ENCODE measurements at regions not wholly inside any gene's neighbourhood (a gene's known extent, or its start where the extent isn't known, plus 50 kb on each side); places are given as distances from the start of the nearest gene placed in this dataset.

GRCh38 chr18:46411867-46412690 is 244.9 kb downstream of the LOXHD1 start:
- no peaks in the 10 kb centered on the region for H3K36me3 ChIP-seq (ENCODE audit: low read depth)
- H3K9me2 ChIP-seq (ENCODE audit: insufficient read depth), result no peaks in the 10 kb centered on the region
- no peak overlapping the region for H2AFZ ChIP-seq
- no peaks in the 10 kb centered on the region for H4K20me1 ChIP-seq (ENCODE audit: insufficient read depth)
- H3K9me3 ChIP-seq (ENCODE audit: low read depth), result no peaks in the 10 kb centered on the region
- no peaks in the 10 kb centered on the region for H3F3A ChIP-seq (ENCODE audit: insufficient read depth)
- no peak for TF ChIP-seq EZH2phosphoT487 (IDR thresholded peaks at IDR 0.05; ENCODE audit: insufficient read depth, low read depth)
- no peak for TF ChIP-seq EZH2 (IDR thresholded peaks at IDR 0.05; ENCODE audit: insufficient read depth, poor library complexity, severe bottlenecking)
- H3K79me2 ChIP-seq (ENCODE audit: insufficient read depth), result no peaks in the 10 kb centered on the region
- no peak overlapping the region for H3K9ac ChIP-seq
- in situ Hi-C loops (cut with MboI), result no loop called here
- no peak for DNase-seq
- no peaks in the 10 kb centered on the region for H3K4me1 ChIP-seq (ENCODE audit: insufficient read depth)
- no peak overlapping the region for H3K27ac ChIP-seq
- H3K27me3 ChIP-seq (replicated peaks; ENCODE audit: insufficient read depth), result peaks cover 16% of the 10 kb centered on the region
- no peak overlapping the region for H3K4me2 ChIP-seq (ENCODE audit: unreplicated experiment)
- no peak overlapping the region for H3K4me3 ChIP-seq
- WGBS, 2 experiments (ENCODE audit: low coverage in 1 of 2, low lambda C conversion rate in 2 of 2, missing lambda C conversion rate in 2 of 2), result 21 to 26% methylated on average over 6 of the region's 6 CpGs

GRCh38 chr18:46412916-46413315 is 244.1 kb downstream of the LOXHD1 start:
- 2 to 5% methylated on average over 11 of the region's 11 CpGs for WGBS, 2 experiments (ENCODE audit: low coverage in 1 of 2, low lambda C conversion rate in 2 of 2, missing lambda C conversion rate in 2 of 2)
- H3F3A ChIP-seq (ENCODE audit: insufficient read depth), result no peaks in the 10 kb centered on the region
- no peak overlapping the region for H3K4me3 ChIP-seq
- H3K4me2 ChIP-seq (ENCODE audit: unreplicated experiment), result no peak overlapping the region
- no peak overlapping the region for H2AFZ ChIP-seq
- in situ Hi-C loops (cut with MboI), result no loop called here
- H3K79me2 ChIP-seq (ENCODE audit: insufficient read depth), result no peaks in the 10 kb centered on the region
- H3K9ac ChIP-seq, result no peak overlapping the region
- TF ChIP-seq EZH2 (IDR thresholded peaks at IDR 0.05; ENCODE audit: insufficient read depth, poor library complexity, severe bottlenecking) (no peak), EZH2phosphoT487 (IDR thresholded peaks at IDR 0.05; ENCODE audit: insufficient read depth, low read depth) (no peak)
- H3K4me1 ChIP-seq (ENCODE audit: insufficient read depth), result no peaks in the 10 kb centered on the region
- H3K27me3 ChIP-seq (replicated peaks; ENCODE audit: insufficient read depth), result peaks cover 13% of the 10 kb centered on the region; the same call in 1 of the 2 replicates
- H4K20me1 ChIP-seq (ENCODE audit: insufficient read depth), result no peaks in the 10 kb centered on the region
- H3K9me3 ChIP-seq (ENCODE audit: low read depth), result no peaks in the 10 kb centered on the region
- no peak overlapping the region for H3K27ac ChIP-seq
- H3K9me2 ChIP-seq (ENCODE audit: insufficient read depth), result no peaks in the 10 kb centered on the region
- no peaks in the 10 kb centered on the region for H3K36me3 ChIP-seq (ENCODE audit: low read depth)
- DNase-seq, result no peak

- WGBS, 2 experiments (ENCODE audit: low coverage in 1 of 2, low lambda C conversion rate in 2 of 2, missing lambda C conversion rate in 2 of 2), result 28 to 29% methylated on average over 3 of the region's 3 CpGs
- TF ChIP-seq EZH2phosphoT487 (IDR thresholded peaks at IDR 0.05; ENCODE audit: insufficient read depth, low read depth), result no peak
- no peak for TF ChIP-seq EZH2 (IDR thresholded peaks at IDR 0.05; ENCODE audit: insufficient read depth, poor library complexity, severe bottlenecking)
- in situ Hi-C loops (cut with MboI), result no loop called here
These were observed 243.3 kb downstream of the LOXHD1 start for GRCh38 chr18:46413684-46414083.

GRCh38 chr18:46414863-46415262 is 242.2 kb downstream of the LOXHD1 start:
- Histone ChIP-seq H3K36me3 (ENCODE audit: low read depth) (no peaks in the 10 kb centered on the region), H3K4me1 (ENCODE audit: insufficient read depth) (no peaks in the 10 kb centered on the region), H4K20me1 (ENCODE audit: insufficient read depth) (no peaks in the 10 kb centered on the region), H3K4me2 (ENCODE audit: unreplicated experiment) (no peak overlapping the region), H3K4me3 (no peak overlapping the region), H2AFZ (no peak overlapping the region), H3K79me2 (ENCODE audit: insufficient read depth) (no peaks in the 10 kb centered on the region), H3K27me3 (replicated peaks; ENCODE audit: insufficient read depth) (peaks cover 7% of the 10 kb centered on the region; the same call in 1 of the 2 replicates), H3F3A (ENCODE audit: insufficient read depth) (no peaks in the 10 kb centered on the region), H3K27ac (no peak overlapping the region), H3K9me3 (ENCODE audit: low read depth) (no peaks in the 10 kb centered on the region), H3K9ac (no peak overlapping the region), H3K9me2 (ENCODE audit: insufficient read depth) (no peaks in the 10 kb centered on the region)
- WGBS, 2 experiments (ENCODE audit: low coverage in 1 of 2, low lambda C conversion rate in 2 of 2, missing lambda C conversion rate in 2 of 2), result 57 to 66% methylated on average over 7 of the region's 7 CpGs
- in situ Hi-C loops (cut with MboI), result no loop called here
- DNase-seq, result no peak
- TF ChIP-seq EZH2 (IDR thresholded peaks at IDR 0.05; ENCODE audit: insufficient read depth, poor library complexity, severe bottlenecking) (no peak), EZH2phosphoT487 (IDR thresholded peaks at IDR 0.05; ENCODE audit: insufficient read depth, low read depth) (no peak)

More at GRCh38 chr18:46413684-46414083, 243.3 kb downstream of the LOXHD1 start:
- no peak overlapping the region for H3K9ac ChIP-seq
- H3K4me2 ChIP-seq (ENCODE audit: unreplicated experiment), result no peak overlapping the region
- no peaks in the 10 kb centered on the region for H3K79me2 ChIP-seq (ENCODE audit: insufficient read depth)
- no peak overlapping the region for H3K27ac ChIP-seq
- no peaks in the 10 kb centered on the region for H3K4me1 ChIP-seq (ENCODE audit: insufficient read depth)
- DNase-seq, result no peak
- H3K9me2 ChIP-seq (ENCODE audit: insufficient read depth), result no peaks in the 10 kb centered on the region
- no peaks in the 10 kb centered on the region for H4K20me1 ChIP-seq (ENCODE audit: insufficient read depth)
- H3K27me3 ChIP-seq (replicated peaks; ENCODE audit: insufficient read depth), result peaks cover 13% of the 10 kb centered on the region; the same call in 1 of the 2 replicates
- H2AFZ ChIP-seq, result no peak overlapping the region
- H3K9me3 ChIP-seq (ENCODE audit: low read depth), result no peaks in the 10 kb centered on the region
- H3K4me3 ChIP-seq, result no peak overlapping the region
- H3F3A ChIP-seq (ENCODE audit: insufficient read depth), result no peaks in the 10 kb centered on the region
- no peaks in the 10 kb centered on the region for H3K36me3 ChIP-seq (ENCODE audit: low read depth)
